ENCODE measurements at regions not wholly inside any gene's neighbourhood (a gene's known extent, or its start where the extent isn't known, plus 50 kb on each side); places are given as distances from the start of the nearest gene placed in this dataset.

- no peak for TF ChIP-seq CTCF (IDR thresholded peaks at IDR 0.05; ENCODE audit: control insufficient read depth, extremely low read depth, insufficient read depth)
- DNase-seq (ENCODE audit: low read depth) = no peak
- peak overlapping the region; percentile 1; the same call in 1 of the 2 replicates for H3K4me3 ChIP-seq (ENCODE audit: low read depth, low read length)
Measured at GRCh38 chr14:44873536-44873935, 88.2 kb downstream of the KLHL28 start.

DNA sequence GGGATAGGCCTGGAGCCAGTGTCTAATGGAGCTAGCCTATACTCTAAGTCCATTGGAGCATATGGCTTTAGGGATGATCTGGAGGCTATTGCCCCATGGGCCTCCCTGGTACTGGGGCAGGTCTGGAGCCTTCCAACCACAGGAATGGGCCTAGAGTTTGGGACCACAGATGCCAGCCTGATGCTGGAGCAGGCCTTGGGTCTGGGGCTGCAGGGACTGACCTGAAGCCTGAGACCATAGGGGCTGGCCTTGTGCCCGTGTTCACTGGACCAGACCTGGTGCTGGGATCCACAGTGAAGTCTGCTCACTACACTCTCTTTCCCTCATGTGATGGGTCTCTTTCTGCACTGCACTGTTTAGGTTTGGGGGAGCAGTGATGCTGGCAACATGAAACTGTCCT, 95.0 kb downstream of the KLHL28 start:
- no peak for TF ChIP-seq CTCF (IDR thresholded peaks at IDR 0.05; ENCODE audit: control insufficient read depth, extremely low read depth, insufficient read depth)
- no peak for DNase-seq (ENCODE audit: low read depth)
- no peak overlapping the region for H3K4me3 ChIP-seq (ENCODE audit: low read depth, low read length)

GRCh38 chr14:44866322-44866721, 95.4 kb downstream of the KLHL28 start:
- no peak for TF ChIP-seq CTCF (IDR thresholded peaks at IDR 0.05; ENCODE audit: control insufficient read depth, extremely low read depth, insufficient read depth)
- H3K4me3 ChIP-seq (ENCODE audit: low read depth, low read length) = no peak overlapping the region
- DNase-seq (ENCODE audit: low read depth) = no peak

GRCh38 chr14:44863271-44863670, 98.5 kb downstream of the KLHL28 start:
- no peak for TF ChIP-seq CTCF (IDR thresholded peaks at IDR 0.05; ENCODE audit: control insufficient read depth, extremely low read depth, insufficient read depth)
- DNase-seq (ENCODE audit: low read depth) = no peak
- no peak overlapping the region for H3K4me3 ChIP-seq (ENCODE audit: low read depth, low read length)

DNA sequence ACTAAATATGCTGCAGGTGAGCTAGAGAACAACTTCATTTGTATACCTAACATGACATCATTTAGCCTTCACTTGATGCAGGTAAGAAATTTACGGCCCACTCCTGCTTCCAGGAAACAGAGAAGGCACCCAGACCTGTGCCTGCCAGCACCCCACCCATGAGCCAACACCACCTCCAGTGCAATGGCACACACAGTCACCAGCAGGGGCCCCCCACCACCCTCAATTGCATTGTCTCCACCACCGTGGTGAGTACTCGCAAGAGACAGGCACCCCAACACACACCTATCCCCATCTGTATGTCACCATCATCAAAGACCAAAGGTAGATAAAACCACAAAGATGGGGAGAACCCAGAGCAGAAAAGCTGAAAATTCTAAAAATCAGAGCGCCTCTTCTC, 107.6 kb downstream of the KLHL28 start:
- no peak overlapping the region for H3K4me3 ChIP-seq (ENCODE audit: low read depth, low read length)
- no peak for DNase-seq (ENCODE audit: low read depth)
- TF ChIP-seq CTCF (IDR thresholded peaks at IDR 0.05; ENCODE audit: control insufficient read depth, extremely low read depth, insufficient read depth) = no peak

DNA sequence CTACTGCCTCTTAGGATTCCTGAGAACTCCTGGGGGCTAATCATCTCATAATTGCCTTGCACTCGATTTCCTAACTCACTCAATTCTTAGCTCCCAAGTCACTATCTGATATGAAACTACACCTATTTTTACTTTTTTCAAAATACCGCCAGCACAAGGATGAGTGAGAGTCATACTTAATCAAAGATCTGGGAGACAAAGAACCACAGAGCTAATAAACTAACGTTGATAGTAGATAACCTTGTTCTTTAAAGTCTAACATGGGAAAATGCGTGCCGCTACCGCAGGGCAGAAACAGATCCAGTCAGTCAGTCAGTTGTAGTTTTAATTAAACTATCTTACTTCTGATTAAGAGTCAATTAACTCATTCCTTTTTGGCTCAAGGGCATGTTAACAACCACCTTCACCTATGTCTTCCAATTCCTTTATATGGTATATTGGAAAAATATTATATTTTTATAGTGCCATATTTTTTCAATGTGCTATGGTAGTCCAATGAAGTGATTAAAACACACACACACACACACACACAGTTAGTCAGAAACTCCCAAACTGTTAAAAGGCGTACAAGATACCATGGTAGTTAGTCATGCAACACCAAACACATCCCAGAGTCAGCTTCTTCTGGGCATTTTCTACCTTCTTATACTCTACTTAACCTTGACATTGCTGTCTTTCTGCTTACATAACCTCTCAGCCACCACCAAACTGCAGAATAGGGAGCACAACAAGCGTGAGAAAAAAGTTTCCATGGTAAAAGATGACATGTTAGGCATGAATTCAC, 114.0 kb downstream of the KLHL28 start:
- no peak for TF ChIP-seq CTCF (IDR thresholded peaks at IDR 0.05; ENCODE audit: control insufficient read depth, extremely low read depth, insufficient read depth)
- H3K4me3 ChIP-seq (ENCODE audit: low read depth, low read length) = no peak overlapping the region
- no peak for DNase-seq (ENCODE audit: low read depth)

Data from LNCaP clone FGC (cell line).